TTC549 (cell line): ENCODE measurements at regions not wholly inside any gene's neighbourhood (a gene's known extent, or its start where the extent isn't known, plus 50 kb on each side); places are given as distances from the start of the nearest gene placed in this dataset.

Experiments used
- FAIRE-seq: peaks from 2 replicates; lab custom pipeline; 2012; peaks lifted over from hg19 to GRCh38; lab: Jason Lieb, UNC

- FAIRE-seq, result no peak
Measured at GRCh38 chr15:35858707-35859106, 312.7 kb upstream of the DPH6 start.

DNA sequence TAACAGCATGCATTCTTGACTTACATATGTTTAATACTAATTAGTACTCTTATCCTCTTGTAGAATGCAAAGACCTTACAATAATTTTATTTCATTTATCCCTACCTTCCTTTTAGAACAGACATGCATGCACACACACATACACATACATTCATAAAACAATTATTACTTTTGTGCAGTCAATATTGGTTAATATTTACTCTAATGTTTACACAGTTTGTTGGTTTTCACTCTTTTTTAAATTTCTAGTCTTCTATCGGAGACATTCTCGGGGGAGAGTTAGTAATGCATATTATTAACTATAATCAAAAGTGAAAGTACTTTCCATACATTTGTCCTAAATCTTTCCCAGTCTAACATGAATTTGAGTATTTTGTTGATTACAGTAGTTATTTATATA is 317.7 kb upstream of the DPH6 start:
- FAIRE-seq, result no peak

GRCh38 chr15:35867356-35867755 is 321.4 kb upstream of the DPH6 start:
- no peak for FAIRE-seq

DNA sequence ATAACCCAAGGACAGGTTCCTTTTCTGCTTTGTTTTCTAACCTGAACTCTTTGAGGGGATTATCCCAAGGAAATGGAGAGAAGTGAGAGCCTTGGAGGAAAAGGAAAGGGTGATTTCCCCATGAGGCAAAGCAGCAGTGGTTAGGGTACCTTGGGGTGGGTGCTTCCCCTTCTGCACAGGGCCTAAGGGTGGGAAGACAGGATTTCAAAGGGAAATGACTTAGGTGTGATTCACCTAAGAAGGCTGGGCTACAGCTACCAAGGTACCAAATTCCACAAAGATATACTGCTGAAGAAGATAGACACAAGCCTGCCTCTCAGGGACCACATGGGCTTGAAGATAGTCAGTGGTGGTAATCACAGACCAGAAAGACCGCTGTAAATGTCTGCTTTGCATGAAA is 325.3 kb upstream of the DPH6 start:
- no peak for FAIRE-seq

GRCh38 chr15:35871812-35872211 is 325.8 kb upstream of the DPH6 start:
- no peak for FAIRE-seq

GRCh38 chr15:35872577-35872976 is 326.6 kb upstream of the DPH6 start:
- no peak for FAIRE-seq

GRCh38 chr15:35874260-35874905 is 328.4 kb upstream of the DPH6 start:
- no peak for FAIRE-seq

DNA sequence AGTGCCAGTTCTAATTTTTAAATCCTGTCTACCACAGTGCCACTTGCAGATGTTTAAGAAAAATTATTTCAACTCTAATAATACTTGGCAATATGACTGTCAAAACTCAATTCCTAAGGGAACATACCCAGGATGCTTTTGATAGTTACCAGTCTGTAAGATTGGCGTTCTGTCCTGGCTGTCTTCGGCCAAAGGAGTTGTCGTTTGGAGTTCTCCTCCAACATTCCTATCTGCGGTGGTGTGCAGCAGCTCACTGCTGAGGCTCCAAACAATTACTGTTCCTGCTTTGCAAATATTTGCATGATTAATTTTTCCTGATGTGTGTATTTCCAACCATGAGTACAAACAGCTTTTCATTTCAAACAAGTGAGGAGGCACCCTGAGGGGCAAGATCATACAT is 330.8 kb upstream of the DPH6 start:
- FAIRE-seq, result no peak

GRCh38 chr15:35880896-35881295 is 334.9 kb upstream of the DPH6 start:
- no peak for FAIRE-seq

GRCh38 chr15:35885870-35886269 is 339.9 kb upstream of the DPH6 start:
- FAIRE-seq, result no peak

DNA sequence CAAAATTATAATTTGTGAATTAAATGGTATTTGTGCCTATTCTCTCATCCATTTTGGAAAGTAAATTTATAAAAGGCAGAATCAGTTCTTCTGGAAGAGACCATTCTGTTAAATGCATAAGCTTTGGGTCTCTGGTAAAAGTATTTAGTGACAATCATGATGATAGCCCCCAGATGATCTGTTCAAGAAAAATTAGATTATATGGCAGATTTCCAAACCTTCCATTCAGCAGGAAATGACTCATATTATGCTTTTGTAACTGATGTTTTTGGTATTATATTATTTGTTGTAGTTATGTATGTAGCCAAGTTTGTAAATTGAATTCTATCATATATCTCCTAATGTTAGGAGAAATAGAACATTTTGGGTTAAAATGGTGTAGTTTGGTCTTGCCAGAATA is 340.8 kb upstream of the DPH6 start:
- FAIRE-seq, result no peak

DNA sequence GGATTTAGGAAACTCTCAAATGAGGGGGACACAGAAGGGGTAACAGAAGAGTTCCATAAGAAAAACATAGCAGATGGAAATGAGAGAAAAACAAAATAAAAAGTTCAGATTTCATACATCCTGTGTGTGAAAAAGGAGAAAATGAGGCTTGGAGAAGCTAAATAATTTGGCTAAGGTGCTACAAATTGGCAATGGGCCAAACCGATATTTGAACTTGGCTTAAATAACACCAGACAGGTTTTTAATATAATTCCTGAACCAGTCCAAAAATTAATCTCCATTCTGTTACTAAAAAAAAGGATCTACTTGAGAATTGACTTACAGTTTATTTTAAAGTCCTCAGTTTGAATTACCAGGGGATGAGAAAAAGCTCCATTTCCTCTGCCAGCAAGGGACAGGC is 342.9 kb upstream of the DPH6 start:
- no peak for FAIRE-seq

DNA sequence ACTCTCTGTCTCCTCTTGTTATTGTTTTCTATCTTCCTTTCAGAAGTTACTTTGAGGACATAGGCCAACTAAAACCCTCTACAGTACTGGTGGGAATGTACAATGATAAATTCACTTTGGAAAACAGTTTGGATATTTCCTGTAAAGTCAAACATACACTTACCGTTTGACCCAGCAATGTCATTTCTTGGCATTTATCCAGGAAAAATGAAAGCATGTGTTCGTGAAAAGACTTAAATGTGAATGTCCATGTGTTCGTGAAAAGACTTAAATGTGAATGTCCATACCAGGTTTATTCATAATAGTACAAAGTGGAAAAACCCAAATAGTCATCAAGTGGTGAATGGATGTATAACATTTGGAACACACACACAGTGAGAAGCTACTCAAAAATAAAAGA is 361.5 kb upstream of the DPH6 start:
- no peak for FAIRE-seq

GRCh38 chr15:35909414-35909813 is 363.4 kb upstream of the DPH6 start:
- FAIRE-seq, result no peak

DNA sequence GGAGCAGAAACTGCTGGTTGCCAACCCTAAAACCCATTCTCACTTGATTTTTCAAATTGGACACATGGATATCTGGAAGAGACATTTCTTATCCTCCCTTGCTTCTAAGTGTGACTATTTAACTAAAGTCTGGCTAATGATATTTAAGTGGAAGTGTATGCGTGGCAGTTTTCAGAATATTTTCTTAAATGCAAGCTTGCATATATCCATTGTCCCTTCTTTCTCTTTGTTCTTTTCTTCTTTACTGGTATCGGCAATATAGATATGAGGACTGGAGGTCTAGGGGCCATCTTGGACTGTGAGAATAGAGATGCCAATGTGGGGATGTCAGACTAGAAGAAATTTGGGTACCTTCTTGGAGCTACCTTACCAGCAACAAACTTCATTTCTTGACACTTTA is 364.3 kb upstream of the DPH6 start:
- no peak for FAIRE-seq

DNA sequence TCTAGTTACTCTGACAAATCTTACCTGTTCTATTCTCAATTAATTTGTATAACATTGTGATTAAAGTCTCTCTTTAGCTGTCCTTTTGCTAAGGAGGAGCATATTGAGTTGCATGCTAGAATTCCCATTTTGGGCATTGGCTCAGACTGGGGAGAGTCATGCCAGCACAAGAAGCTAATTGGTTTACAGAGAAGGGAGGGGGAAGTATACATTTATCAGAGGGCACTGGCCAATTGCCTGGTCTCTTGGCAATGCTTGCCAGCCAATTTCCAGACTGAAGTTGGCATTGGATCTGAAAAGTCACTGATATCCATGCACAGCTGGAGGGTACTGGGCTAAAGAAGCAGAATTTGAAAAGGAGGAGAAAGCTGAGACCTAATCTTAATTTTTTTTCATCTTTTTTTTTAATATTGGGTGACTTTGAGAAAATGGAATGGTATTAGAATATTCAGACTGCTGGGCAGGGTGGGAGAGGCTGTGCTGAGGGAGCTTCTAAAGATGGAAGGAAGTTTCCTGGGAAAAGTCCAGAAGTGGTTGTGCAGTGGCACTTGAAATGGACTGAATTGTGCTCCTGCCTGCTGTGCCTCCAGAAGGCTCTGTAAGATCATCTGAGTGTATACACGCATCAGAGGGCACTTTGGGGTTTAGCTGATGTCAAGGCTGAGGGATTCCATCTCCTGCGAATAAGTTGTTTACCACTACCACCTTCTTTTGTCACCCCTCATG is 365.2 kb upstream of the DPH6 start:
- FAIRE-seq, result no peak

DNA sequence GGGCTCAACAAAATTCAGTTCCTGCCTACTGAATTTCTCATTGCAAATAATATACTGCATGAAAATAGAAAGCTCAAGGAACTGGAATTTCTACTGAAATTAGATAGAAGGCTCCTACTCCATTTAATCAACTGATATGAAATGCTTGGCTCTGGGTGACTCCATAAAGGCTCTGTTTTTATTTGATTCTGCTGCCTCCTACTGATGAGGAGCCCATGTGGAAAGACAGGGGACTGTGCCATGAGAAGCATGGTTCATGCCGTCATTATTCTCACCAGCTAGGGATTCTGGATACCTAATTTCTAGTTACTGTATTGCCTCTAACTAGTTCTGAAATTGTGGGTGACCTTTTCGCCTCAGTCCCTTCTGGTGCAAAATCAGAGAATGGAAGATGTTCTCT is 366.2 kb upstream of the DPH6 start:
- FAIRE-seq, result no peak

- no peak for FAIRE-seq
Measured at GRCh38 chr15:35914573-35914972, 368.6 kb upstream of the DPH6 start.

GRCh38 chr15:35921046-35921445 is 375.1 kb upstream of the DPH6 start:
- FAIRE-seq, result no peak

GRCh38 chr15:35925275-35926006 is 379.5 kb upstream of the DPH6 start:
- no peak for FAIRE-seq

DNA sequence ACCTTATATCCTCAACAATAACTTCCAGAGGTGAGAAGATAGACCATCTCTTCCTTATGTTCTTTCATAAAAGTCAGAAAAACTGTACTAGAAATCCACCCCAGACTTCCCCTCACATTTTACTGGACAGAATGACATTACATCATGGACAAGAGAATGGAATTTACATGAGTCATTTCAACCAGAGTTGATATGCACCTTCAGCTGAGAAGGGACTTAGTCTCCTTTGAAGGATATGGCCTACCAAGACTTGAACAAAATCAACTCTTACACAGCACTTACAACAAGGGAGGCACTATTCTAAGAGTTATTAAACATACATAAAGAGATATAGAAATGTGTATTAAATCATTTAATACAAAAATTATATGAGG is 380.0 kb upstream of the DPH6 start:
- FAIRE-seq, result no peak

DNA sequence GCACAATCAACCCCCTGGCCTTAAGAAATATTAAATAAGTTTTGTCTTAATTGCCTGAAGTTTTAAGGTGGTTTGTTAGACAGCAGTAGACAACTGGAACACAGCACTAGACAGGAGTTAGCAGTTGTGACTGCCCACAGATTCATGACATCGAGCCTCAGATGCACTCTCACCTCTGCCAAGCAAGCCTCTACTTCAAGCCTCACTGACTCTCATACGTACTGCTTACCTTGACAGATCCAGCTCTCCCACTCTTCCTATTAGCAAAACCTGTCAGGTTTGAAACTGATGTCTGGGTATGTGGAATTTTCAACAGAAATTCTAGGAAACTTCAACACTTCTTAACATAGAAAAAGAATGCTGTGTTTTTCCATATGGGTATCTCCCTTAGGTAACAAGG is 382.9 kb upstream of the DPH6 start:
- no peak for FAIRE-seq

DNA sequence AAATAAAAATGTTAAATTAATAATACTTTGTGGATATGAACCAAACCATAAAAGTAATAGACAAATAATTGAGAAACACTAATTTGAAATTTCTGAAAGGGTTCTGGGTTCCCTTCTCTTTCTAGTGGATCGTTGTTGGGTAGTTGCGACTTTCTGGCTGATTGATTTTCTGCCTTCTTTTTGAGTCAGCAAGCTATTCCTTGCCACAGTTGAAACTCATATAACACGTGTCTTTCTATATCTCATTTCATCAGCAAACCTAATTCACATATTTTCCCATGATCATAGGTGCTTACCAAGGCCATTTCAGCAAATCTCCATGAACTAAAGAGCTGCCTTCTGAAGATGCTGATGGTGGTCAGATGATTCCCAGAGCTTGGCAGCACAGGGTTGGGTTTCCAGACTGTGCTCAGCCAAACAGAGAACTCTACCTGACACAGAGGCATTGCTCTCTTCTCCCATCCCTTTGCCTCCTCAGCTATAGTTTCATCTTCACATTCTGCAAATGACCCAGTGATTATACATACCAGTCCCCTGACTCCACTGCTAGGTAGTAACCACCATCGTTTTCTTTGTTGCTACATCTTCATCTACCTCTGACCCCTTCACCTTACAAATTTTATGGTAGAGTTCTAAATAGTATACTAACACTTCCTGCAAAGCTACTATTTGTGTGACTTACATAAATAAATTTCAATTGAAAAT is 383.9 kb upstream of the DPH6 start:
- no peak for FAIRE-seq
